ENCODE measurements at regions not wholly inside any gene's neighbourhood (a gene's known extent, or its start where the extent isn't known, plus 50 kb on each side); places are given as distances from the start of the nearest gene placed in this dataset.

GRCh38 chr6:139655783-139656705 is 281.6 kb upstream of the CITED2 start:
- H3K4me3 ChIP-seq (ENCODE audit: low read length): peak overlapping the region; percentile 4
- DNase-seq (ENCODE audit: low read depth): peak; percentile 64
- TF ChIP-seq, protein P1, sequence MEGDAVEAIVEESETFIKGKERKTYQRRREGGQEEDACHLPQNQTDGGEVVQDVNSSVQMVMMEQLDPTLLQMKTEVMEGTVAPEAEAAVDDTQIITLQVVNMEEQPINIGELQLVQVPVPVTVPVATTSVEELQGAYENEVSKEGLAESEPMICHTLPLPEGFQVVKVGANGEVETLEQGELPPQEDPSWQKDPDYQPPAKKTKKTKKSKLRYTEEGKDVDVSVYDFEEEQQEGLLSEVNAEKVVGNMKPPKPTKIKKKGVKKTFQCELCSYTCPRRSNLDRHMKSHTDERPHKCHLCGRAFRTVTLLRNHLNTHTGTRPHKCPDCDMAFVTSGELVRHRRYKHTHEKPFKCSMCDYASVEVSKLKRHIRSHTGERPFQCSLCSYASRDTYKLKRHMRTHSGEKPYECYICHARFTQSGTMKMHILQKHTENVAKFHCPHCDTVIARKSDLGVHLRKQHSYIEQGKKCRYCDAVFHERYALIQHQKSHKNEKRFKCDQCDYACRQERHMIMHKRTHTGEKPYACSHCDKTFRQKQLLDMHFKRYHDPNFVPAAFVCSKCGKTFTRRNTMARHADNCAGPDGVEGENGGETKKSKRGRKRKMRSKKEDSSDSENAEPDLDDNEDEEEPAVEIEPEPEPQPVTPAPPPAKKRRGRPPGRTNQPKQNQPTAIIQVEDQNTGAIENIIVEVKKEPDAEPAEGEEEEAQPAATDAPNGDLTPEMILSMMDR (IDR thresholded peaks at IDR 0.05; ENCODE audit: insufficient read depth, low read depth, low read length, missing control alignments): no peak

GRCh38 chr6:139654888-139655782 is 280.7 kb upstream of the CITED2 start:
- peak; percentile 21 for DNase-seq (ENCODE audit: low read depth)
- no peak overlapping the region for H3K4me3 ChIP-seq (ENCODE audit: low read length)
- TF ChIP-seq, protein P1 (IDR thresholded peaks at IDR 0.05; ENCODE audit: insufficient read depth, low read depth, low read length, missing control alignments): no peak

- TF ChIP-seq, protein P1 (IDR thresholded peaks at IDR 0.05; ENCODE audit: insufficient read depth, low read depth, low read length, missing control alignments): no peak
- H3K4me3 ChIP-seq (ENCODE audit: low read length): no peak overlapping the region
- no peak for DNase-seq (ENCODE audit: low read depth)
Observed at GRCh38 chr6:139654309-139654708, 279.9 kb upstream of the CITED2 start.

DNA sequence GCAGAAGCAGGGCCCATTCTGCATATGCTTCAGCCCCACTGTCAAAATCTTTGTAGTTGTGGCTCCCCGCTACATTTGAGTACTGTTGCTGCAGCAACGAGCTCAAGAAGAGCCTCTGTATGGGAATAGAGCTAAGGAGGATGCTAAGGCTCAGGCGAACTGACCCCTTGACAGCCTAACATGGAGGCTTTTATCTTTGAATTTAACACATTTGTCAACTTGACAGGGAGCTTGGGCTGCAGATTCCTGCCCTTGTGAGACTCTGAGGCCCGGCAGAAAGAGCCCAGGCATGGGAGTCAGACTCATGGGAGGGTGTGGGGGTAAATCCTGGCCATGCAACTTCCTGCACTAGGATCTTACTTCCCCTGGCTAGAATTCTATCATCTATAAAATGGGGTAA is 278.7 kb upstream of the CITED2 start:
- TF ChIP-seq, protein P1 (IDR thresholded peaks at IDR 0.05; ENCODE audit: insufficient read depth, low read depth, low read length, missing control alignments): no peak
- no peak overlapping the region for H3K4me3 ChIP-seq (ENCODE audit: low read length)
- DNase-seq (ENCODE audit: low read depth): no peak

GRCh38 chr6:139650941-139651340 is 276.5 kb upstream of the CITED2 start:
- no peak for DNase-seq (ENCODE audit: low read depth)
- TF ChIP-seq, protein P1 (IDR thresholded peaks at IDR 0.05; ENCODE audit: insufficient read depth, low read depth, low read length, missing control alignments): no peak
- no peak overlapping the region for H3K4me3 ChIP-seq (ENCODE audit: low read length)

GRCh38 chr6:139649732-139650131 is 275.3 kb upstream of the CITED2 start:
- TF ChIP-seq, protein P1 (IDR thresholded peaks at IDR 0.05; ENCODE audit: insufficient read depth, low read depth, low read length, missing control alignments): no peak
- DNase-seq (ENCODE audit: low read depth): no peak

More at GRCh38 chr6:139649732-139650131, 275.3 kb upstream of the CITED2 start:
- H3K4me3 ChIP-seq (ENCODE audit: low read length): no peak overlapping the region

All from epithelial cell of esophagus (primary cell).